ENCODE measurements at regions not wholly inside any gene's neighbourhood (a gene's known extent, or its start where the extent isn't known, plus 50 kb on each side); places are given as distances from the start of the nearest gene placed in this dataset.

- Mint-ChIP-seq H3K4me1 (ENCODE audit: unreplicated experiment) (no peaks in the 10 kb centered on the region), H3K27me3 (ENCODE audit: unreplicated experiment) (peaks cover 2% of the 10 kb centered on the region), H3K36me3 (ENCODE audit: low read depth, unreplicated experiment) (peaks cover 4% of the 10 kb centered on the region), H3K27ac (ENCODE audit: unreplicated experiment) (no peak overlapping the region), H3K9me3 (ENCODE audit: unreplicated experiment) (no peaks in the 10 kb centered on the region), H3K4me3 (ENCODE audit: unreplicated experiment) (no peak overlapping the region)
- DNase-seq (ENCODE audit: low spot score) = no peak
- TF ChIP-seq CTCF (IDR thresholded peaks at IDR 0.05; ENCODE audit: unreplicated experiment) = no peak
Measured at GRCh38 chr11:81036168-81036870, 1595.5 kb upstream of the TENM4 start.

GRCh38 chr11:81033779-81034540 lies 1593.1 kb upstream of the TENM4 start:
- no peak for TF ChIP-seq CTCF (IDR thresholded peaks at IDR 0.05; ENCODE audit: unreplicated experiment)
- Mint-ChIP-seq H3K27me3 (ENCODE audit: unreplicated experiment) (peaks cover 2% of the 10 kb centered on the region), H3K27ac (ENCODE audit: unreplicated experiment) (no peak overlapping the region), H3K4me1 (ENCODE audit: unreplicated experiment) (no peaks in the 10 kb centered on the region), H3K9me3 (ENCODE audit: unreplicated experiment) (no peaks in the 10 kb centered on the region), H3K36me3 (ENCODE audit: low read depth, unreplicated experiment) (peaks cover 4% of the 10 kb centered on the region), H3K4me3 (ENCODE audit: unreplicated experiment) (no peak overlapping the region)
- DNase-seq (ENCODE audit: low spot score) = no peak

- peaks cover 2% of the 10 kb centered on the region for H3K27me3 Mint-ChIP-seq (ENCODE audit: unreplicated experiment)
Measured at GRCh38 chr11:81032906-81033305, 1592.1 kb upstream of the TENM4 start.

GRCh38 chr11:81030186-81030585 lies 1589.4 kb upstream of the TENM4 start:
- no peaks in the 10 kb centered on the region for H3K9me3 Mint-ChIP-seq (ENCODE audit: unreplicated experiment)
- H3K27me3 Mint-ChIP-seq (ENCODE audit: unreplicated experiment) = peaks cover 2% of the 10 kb centered on the region
- no peak overlapping the region for H3K4me3 Mint-ChIP-seq (ENCODE audit: unreplicated experiment)
- H3K4me1 Mint-ChIP-seq (ENCODE audit: unreplicated experiment) = no peaks in the 10 kb centered on the region
- TF ChIP-seq CTCF (IDR thresholded peaks at IDR 0.05; ENCODE audit: unreplicated experiment) = no peak
- no peak for DNase-seq (ENCODE audit: low spot score)
- H3K36me3 Mint-ChIP-seq (ENCODE audit: low read depth, unreplicated experiment) = no peaks in the 10 kb centered on the region
- no peak overlapping the region for H3K27ac Mint-ChIP-seq (ENCODE audit: unreplicated experiment)

More at GRCh38 chr11:81032906-81033305, 1592.1 kb upstream of the TENM4 start:
- Mint-ChIP-seq H3K9me3 (ENCODE audit: unreplicated experiment) (no peaks in the 10 kb centered on the region), H3K4me3 (ENCODE audit: unreplicated experiment) (no peak overlapping the region), H3K27ac (ENCODE audit: unreplicated experiment) (no peak overlapping the region), H3K4me1 (ENCODE audit: unreplicated experiment) (no peaks in the 10 kb centered on the region), H3K36me3 (ENCODE audit: low read depth, unreplicated experiment) (peaks cover 4% of the 10 kb centered on the region)
- DNase-seq (ENCODE audit: low spot score) = no peak
- TF ChIP-seq CTCF (IDR thresholded peaks at IDR 0.05; ENCODE audit: unreplicated experiment) = no peak

GRCh38 chr11:81026032-81026431 lies 1585.2 kb upstream of the TENM4 start:
- H3K4me3 Mint-ChIP-seq (ENCODE audit: unreplicated experiment) = no peak overlapping the region
- no peaks in the 10 kb centered on the region for H3K36me3 Mint-ChIP-seq (ENCODE audit: low read depth, unreplicated experiment)
- H3K27ac Mint-ChIP-seq (ENCODE audit: unreplicated experiment) = no peak overlapping the region
- H3K4me1 Mint-ChIP-seq (ENCODE audit: unreplicated experiment) = peaks cover 4% of the 10 kb centered on the region
- DNase-seq (ENCODE audit: low spot score) = no peak
- TF ChIP-seq CTCF (IDR thresholded peaks at IDR 0.05; ENCODE audit: unreplicated experiment) = no peak
- no peaks in the 10 kb centered on the region for H3K27me3 Mint-ChIP-seq (ENCODE audit: unreplicated experiment)
- H3K9me3 Mint-ChIP-seq (ENCODE audit: unreplicated experiment) = no peaks in the 10 kb centered on the region
